HepG2 (cell line): ENCODE measurements at regions not wholly inside any gene's neighbourhood (a gene's known extent, or its start where the extent isn't known, plus 50 kb on each side); places are given as distances from the start of the nearest gene placed in this dataset.

Experiments used
- BORCS8-MEF2B ChIP-seq: sonication (generic); formaldehyde crosslinking; IDR thresholded peaks from 2 replicates; pipeline ENCODE4 v1.8.0; 2022; ENCODE audit warnings: mild to moderate bottlenecking, missing genetic modification reagents
- CREM ChIP-seq, 2 experiments: sonication (generic) in 1 of 2; formaldehyde crosslinking in 1 of 2; IDR thresholded peaks; 2 replicates each; pipeline versions ENCODE4 v1.4.0 to v1.6.1; 2016 to 2020; ENCODE audit warnings: antibody characterized with exemption in 1 of 2, mild to moderate bottlenecking in 1 of 2, missing genetic modification reagents in 1 of 2
- GPN1 ChIP-seq: sonication (generic); formaldehyde crosslinking; IDR thresholded peaks from 2 replicates; pipeline ENCODE4 v1.5.1; 2020; ENCODE audit warnings: missing genetic modification reagents, borderline replicate concordance
- HMG20A ChIP-seq: IDR thresholded peaks from 2 replicates; pipeline ENCODE4 v1.6.1; 2016; ENCODE audit warnings: borderline replicate concordance
- NCOA5 ChIP-seq: sonication (generic); formaldehyde crosslinking; IDR thresholded peaks from 2 replicates; pipeline ENCODE4 v1.4.0; 2020; ENCODE audit warnings: missing genetic modification reagents
- NFIC ChIP-seq: IDR thresholded peaks from 2 replicates; pipeline ENCODE4 v1.6.1; 2012; ENCODE audit warnings: mild to moderate bottlenecking, low read length, inconsistent platforms
- SIX4 ChIP-seq: sonication (generic); formaldehyde crosslinking; IDR thresholded peaks from 2 replicates; pipeline ENCODE4 v1.4.0; 2020; ENCODE audit warnings: missing genetic modification reagents
- WIZ ChIP-seq: sonication (generic); formaldehyde crosslinking; IDR thresholded peaks from 2 replicates; pipeline ENCODE4 v1.5.1; 2020; ENCODE audit warnings: mild to moderate bottlenecking, missing genetic modification reagents
- ZFP36L2 ChIP-seq: sonication (generic); formaldehyde crosslinking; IDR thresholded peaks from 2 replicates; pipeline ENCODE4 v1.4.0; 2020; ENCODE audit warnings: missing genetic modification reagents
- ZFP90 ChIP-seq: sonication (generic); formaldehyde crosslinking; IDR thresholded peaks from 2 replicates; pipeline ENCODE4 v1.8.0; 2022; ENCODE audit warnings: missing genetic modification reagents, mild to moderate bottlenecking, inconsistent platforms, borderline replicate concordance
- ZFX ChIP-seq: sonication (generic); formaldehyde crosslinking; IDR thresholded peaks from 2 replicates; pipeline ENCODE4 v1.4.0; 2020; ENCODE audit warnings: mild to moderate bottlenecking, low read depth, missing genetic modification reagents, moderate library complexity
- ZNF235 ChIP-seq: sonication (generic); formaldehyde crosslinking; IDR thresholded peaks from 2 replicates; pipeline ENCODE4 v1.8.1; 2023; ENCODE audit warnings: mild to moderate bottlenecking, missing genetic modification reagents, borderline replicate concordance
- ZNF282 ChIP-seq: fragments of 450-650 bp; IDR thresholded peaks from 2 replicates; pipeline ENCODE4 v1.6.1; 2018; ENCODE audit not compliant: partially characterized antibody
- ZNF337 ChIP-seq: sonication (generic); formaldehyde crosslinking; IDR thresholded peaks from 2 replicates; pipeline ENCODE4 v1.5.1; 2020; ENCODE audit warnings: missing genetic modification reagents, low read depth, mild to moderate bottlenecking, borderline replicate concordance
- ZNF703 ChIP-seq: sonication (generic); formaldehyde crosslinking; IDR thresholded peaks from 2 replicates; pipeline ENCODE4 v1.5.1; 2020; ENCODE audit warnings: missing genetic modification reagents, mild to moderate bottlenecking, moderate library complexity, borderline replicate concordance
- ZNF746 ChIP-seq: sonication (generic); formaldehyde crosslinking; IDR thresholded peaks from 2 replicates; pipeline ENCODE4 v1.8.0; 2022; ENCODE audit warnings: mild to moderate bottlenecking, missing genetic modification reagents
- ZNF773 ChIP-seq: sonication (generic); formaldehyde crosslinking; IDR thresholded peaks from 2 replicates; pipeline ENCODE4 v1.4.0; 2020; ENCODE audit warnings: missing genetic modification reagents, borderline replicate concordance
- ZNF780A ChIP-seq: sonication (generic); formaldehyde crosslinking; IDR thresholded peaks from 2 replicates; pipeline ENCODE4 v1.8.0; 2022; ENCODE audit warnings: mild to moderate bottlenecking, missing genetic modification reagents, moderate library complexity
- ZNF792 ChIP-seq: IDR thresholded peaks from 2 replicates; pipeline ENCODE4 v1.6.1; 2016
- TF ChIP-seq, protein P1 (sequence below), 2 experiments: sonication (generic) in 1 of 2; formaldehyde crosslinking in 1 of 2; IDR thresholded peaks; 2 replicates each; pipeline versions ENCODE4 v1.4.0 to v1.6.1; 2018 to 2020; ENCODE audit warnings: missing genetic modification reagents in 2 of 2, borderline replicate concordance in 1 of 2, low read depth in 1 of 2, mild to moderate bottlenecking in 1 of 2, missing biosample characterization in 1 of 2
- TF ChIP-seq, protein P2 (sequence below): sonication (generic); formaldehyde crosslinking; conservative IDR thresholded peaks from 2 replicates; pipeline ENCODE4 v1.4.0; 2020; ENCODE audit warnings: missing genetic modification reagents
- TF ChIP-seq, protein P3 (sequence below): sonication (generic); formaldehyde crosslinking; conservative IDR thresholded peaks from 2 replicates; pipeline ENCODE4 v1.8.0; 2022; ENCODE audit warnings: missing genetic modification reagents
- TF ChIP-seq, protein P4 (sequence below): sonication (generic); formaldehyde crosslinking; IDR thresholded peaks from 2 replicates; pipeline ENCODE4 v1.5.0; 2020; ENCODE audit warnings: mild to moderate bottlenecking, missing genetic modification reagents
- TF ChIP-seq, protein P5 (sequence below): sonication (generic); formaldehyde crosslinking; IDR thresholded peaks from 2 replicates; pipeline ENCODE4 v1.4.0; 2020; ENCODE audit warnings: missing genetic modification reagents, low read depth, mild to moderate bottlenecking, borderline replicate concordance

DNA sequence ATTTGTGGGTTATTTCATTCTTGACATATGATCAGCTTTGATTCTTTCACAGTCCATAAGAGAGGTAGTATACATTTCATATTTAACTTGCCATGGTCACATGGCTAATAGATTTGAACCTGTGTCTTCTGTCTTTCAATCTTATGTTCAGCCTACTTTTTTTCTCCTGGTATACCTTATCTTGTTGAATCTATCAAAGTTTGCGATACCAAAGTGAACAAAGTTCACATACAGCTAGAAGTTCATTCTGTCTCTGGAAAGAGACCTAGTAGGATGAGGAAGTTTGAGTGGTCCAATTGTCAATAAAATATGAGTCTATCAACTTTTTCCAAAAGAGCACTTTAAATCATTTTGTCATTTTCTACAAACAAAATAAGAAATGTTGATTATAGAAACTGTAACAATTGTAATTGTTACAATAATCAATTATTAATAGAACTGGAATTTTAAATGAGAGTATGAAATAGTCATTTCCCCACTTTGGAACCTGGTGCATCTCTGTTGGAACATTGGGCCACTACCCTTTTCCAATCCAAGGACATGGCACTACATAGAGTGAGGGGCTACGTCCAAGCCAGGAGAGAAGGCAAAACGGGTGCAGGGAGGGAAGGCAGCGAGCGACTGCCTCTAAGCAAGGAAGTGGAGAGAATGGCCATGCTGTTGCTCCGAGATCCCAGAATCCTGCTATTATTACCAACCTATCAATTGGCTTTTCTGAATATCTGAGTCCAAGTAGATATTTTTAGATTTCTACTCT lies 194.2 kb upstream of the FOXQ1 start (continued):
- TF ChIP-seq GPN1 (CRISPR knock-in tag) (no peak), SIX4 (CRISPR knock-in tag) (no peak), ZNF780A (CRISPR knock-in tag) (no peak), ZNF773 (CRISPR knock-in tag) (no peak), ZFP90 (CRISPR knock-in tag) (no peak), NFIC (no peak), ZFP36L2 (CRISPR knock-in tag) (no peak), ZNF746 (no peak), CREM (IDR thresholded peaks at IDR 0.05) (0 out of 2 replicates have a peak, but pooled peaks have one; percentile 29), CREM (CRISPR knock-in tag; IDR thresholded peaks at IDR 0.05) (no peak), NCOA5 (CRISPR knock-in tag) (no peak), HMG20A (CRISPR knock-in tag) (peak; percentile 60; the same call in 1 of the 2 replicates), ZFX (no peak), ZNF282 (no peak), BORCS8-MEF2B (CRISPR knock-in tag) (no peak), WIZ (CRISPR knock-in tag) (no peak), ZNF703 (CRISPR knock-in tag) (no peak), ZNF792 (no peak), ZNF337 (CRISPR knock-in tag) (no peak), ZNF235 (CRISPR knock-in tag) (no peak)
- TF ChIP-seq, protein P1, sequence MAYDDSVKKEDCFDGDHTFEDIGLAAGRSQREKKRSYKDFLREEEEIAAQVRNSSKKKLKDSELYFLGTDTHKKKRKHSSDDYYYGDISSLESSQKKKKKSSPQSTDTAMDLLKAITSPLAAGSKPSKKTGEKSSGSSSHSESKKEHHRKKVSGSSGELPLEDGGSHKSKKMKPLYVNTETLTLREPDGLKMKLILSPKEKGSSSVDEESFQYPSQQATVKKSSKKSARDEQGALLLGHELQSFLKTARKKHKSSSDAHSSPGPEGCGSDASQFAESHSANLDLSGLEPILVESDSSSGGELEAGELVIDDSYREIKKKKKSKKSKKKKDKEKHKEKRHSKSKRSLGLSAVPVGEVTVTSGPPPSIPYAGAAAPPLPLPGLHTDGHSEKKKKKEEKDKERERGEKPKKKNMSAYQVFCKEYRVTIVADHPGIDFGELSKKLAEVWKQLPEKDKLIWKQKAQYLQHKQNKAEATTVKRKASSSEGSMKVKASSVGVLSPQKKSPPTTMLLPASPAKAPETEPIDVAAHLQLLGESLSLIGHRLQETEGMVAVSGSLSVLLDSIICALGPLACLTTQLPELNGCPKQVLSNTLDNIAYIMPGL (CRISPR knock-in tag; IDR thresholded peaks at IDR 0.05; ENCODE audit: borderline replicate concordance in 1 of 2, low read depth in 1 of 2): no peak
- TF ChIP-seq, protein P2, sequence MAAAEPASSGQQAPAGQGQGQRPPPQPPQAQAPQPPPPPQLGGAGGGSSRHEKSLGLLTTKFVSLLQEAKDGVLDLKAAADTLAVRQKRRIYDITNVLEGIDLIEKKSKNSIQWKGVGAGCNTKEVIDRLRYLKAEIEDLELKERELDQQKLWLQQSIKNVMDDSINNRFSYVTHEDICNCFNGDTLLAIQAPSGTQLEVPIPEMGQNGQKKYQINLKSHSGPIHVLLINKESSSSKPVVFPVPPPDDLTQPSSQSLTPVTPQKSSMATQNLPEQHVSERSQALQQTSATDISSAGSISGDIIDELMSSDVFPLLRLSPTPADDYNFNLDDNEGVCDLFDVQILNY (CRISPR knock-in tag): no peak
- TF ChIP-seq, protein P3, sequence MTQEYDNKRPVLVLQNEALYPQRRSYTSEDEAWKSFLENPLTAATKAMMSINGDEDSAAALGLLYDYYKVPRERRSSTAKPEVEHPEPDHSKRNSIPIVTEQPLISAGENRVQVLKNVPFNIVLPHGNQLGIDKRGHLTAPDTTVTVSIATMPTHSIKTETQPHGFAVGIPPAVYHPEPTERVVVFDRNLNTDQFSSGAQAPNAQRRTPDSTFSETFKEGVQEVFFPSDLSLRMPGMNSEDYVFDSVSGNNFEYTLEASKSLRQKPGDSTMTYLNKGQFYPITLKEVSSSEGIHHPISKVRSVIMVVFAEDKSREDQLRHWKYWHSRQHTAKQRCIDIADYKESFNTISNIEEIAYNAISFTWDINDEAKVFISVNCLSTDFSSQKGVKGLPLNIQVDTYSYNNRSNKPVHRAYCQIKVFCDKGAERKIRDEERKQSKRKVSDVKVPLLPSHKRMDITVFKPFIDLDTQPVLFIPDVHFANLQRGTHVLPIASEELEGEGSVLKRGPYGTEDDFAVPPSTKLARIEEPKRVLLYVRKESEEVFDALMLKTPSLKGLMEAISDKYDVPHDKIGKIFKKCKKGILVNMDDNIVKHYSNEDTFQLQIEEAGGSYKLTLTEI (CRISPR knock-in tag): no peak
- TF ChIP-seq, protein P4, sequence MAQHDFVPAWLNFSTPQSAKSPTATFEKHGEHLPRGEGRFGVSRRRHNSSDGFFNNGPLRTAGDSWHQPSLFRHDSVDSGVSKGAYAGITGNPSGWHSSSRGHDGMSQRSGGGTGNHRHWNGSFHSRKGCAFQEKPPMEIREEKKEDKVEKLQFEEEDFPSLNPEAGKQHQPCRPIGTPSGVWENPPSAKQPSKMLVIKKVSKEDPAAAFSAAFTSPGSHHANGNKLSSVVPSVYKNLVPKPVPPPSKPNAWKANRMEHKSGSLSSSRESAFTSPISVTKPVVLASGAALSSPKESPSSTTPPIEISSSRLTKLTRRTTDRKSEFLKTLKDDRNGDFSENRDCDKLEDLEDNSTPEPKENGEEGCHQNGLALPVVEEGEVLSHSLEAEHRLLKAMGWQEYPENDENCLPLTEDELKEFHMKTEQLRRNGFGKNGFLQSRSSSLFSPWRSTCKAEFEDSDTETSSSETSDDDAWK (CRISPR knock-in tag): no peak
- TF ChIP-seq, protein P5, sequence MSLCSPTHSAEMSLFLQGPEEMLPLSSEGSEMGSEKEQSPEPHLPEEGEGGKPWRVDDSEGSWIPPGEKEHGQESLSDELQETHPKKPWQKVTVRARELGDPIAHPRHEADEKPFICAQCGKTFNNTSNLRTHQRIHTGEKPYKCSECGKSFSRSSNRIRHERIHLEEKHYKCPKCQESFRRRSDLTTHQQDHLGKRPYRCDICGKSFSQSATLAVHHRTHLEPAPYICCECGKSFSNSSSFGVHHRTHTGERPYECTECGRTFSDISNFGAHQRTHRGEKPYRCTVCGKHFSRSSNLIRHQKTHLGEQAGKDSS (CRISPR knock-in tag): no peak
